ENCODE measurements at regions not wholly inside any gene's neighbourhood (a gene's known extent, or its start where the extent isn't known, plus 50 kb on each side); places are given as distances from the start of the nearest gene placed in this dataset.

DNA sequence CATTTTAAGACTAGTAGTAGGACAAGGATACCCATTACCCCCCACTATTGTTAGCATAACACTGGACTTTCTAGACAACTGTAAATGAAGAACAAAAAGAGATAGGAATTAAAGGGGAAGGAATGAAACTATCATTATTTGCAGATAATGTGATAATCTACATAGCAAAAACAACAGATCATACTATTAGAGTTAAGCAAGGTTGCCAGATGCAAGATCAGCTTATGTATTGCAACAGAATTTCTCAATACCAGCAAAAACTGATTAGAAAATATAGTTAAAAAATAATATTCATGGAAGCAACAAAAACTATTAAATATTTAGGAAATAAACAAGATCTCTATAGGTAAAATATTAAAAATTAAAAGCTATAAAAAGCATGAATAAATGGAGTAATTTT is 194.4 kb upstream of the SPRED2 start:
- TF ChIP-seq, protein P1, sequence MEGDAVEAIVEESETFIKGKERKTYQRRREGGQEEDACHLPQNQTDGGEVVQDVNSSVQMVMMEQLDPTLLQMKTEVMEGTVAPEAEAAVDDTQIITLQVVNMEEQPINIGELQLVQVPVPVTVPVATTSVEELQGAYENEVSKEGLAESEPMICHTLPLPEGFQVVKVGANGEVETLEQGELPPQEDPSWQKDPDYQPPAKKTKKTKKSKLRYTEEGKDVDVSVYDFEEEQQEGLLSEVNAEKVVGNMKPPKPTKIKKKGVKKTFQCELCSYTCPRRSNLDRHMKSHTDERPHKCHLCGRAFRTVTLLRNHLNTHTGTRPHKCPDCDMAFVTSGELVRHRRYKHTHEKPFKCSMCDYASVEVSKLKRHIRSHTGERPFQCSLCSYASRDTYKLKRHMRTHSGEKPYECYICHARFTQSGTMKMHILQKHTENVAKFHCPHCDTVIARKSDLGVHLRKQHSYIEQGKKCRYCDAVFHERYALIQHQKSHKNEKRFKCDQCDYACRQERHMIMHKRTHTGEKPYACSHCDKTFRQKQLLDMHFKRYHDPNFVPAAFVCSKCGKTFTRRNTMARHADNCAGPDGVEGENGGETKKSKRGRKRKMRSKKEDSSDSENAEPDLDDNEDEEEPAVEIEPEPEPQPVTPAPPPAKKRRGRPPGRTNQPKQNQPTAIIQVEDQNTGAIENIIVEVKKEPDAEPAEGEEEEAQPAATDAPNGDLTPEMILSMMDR (IDR thresholded peaks at IDR 0.05), result no peak
- TF ChIP-seq ZFX (IDR thresholded peaks at IDR 0.05; ENCODE audit: borderline replicate concordance), result no peak
- H3K27ac ChIP-seq, result no peak overlapping the region

DNA sequence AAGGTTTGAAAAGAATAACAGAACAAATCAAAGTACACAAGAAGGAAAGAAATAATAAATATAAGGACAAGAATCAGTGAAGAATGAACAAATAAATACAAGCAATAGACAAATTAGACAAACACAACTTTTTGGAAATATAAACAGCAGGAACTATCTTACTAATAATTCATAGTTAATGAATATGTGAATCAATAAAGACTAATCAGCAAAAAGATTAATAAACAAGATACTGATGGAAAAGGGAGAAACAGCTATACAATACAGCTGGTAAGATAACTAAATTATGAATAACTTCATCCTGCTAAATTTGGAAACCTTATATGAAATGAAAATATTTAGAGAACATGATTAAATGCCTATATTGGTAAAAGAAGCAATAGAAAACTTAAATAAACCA is 193.6 kb upstream of the SPRED2 start:
- TF ChIP-seq ZFX (IDR thresholded peaks at IDR 0.05; ENCODE audit: borderline replicate concordance), result no peak
- TF ChIP-seq, protein P1 (IDR thresholded peaks at IDR 0.05), result no peak
- no peak overlapping the region for H3K27ac ChIP-seq

DNA sequence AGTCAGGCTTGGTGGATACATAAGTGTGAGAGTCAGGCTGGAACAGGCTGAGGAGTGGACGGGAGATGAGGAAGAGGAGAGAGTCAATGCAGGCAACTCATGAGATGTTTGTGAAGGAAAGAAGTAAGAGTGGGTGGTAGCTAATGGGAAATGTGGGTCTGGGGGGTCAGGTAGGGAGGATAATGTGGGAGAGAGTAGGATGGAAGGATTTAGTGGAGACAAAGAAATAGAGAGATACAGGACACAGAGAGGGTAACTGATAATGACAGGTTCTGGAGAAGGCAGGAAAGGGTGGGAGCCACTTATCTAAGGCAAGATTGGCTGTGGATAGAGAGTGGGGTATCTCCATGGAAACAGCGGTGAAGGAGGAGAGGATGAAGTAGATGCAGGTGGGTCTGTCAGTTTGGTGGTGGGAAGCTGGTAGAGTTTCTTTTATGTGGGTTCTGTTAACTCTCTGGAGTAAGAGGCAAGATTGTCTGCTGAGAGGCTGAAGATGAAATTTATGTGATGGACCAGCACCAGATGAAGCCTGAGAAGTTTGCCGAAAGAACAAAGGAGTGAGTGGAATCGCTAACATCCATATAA is 190.6 kb upstream of the SPRED2 start:
- TF ChIP-seq, protein P1 (IDR thresholded peaks at IDR 0.05), result no peak
- TF ChIP-seq ZFX (IDR thresholded peaks at IDR 0.05; ENCODE audit: borderline replicate concordance), result no peak
- no peak overlapping the region for H3K27ac ChIP-seq

DNA sequence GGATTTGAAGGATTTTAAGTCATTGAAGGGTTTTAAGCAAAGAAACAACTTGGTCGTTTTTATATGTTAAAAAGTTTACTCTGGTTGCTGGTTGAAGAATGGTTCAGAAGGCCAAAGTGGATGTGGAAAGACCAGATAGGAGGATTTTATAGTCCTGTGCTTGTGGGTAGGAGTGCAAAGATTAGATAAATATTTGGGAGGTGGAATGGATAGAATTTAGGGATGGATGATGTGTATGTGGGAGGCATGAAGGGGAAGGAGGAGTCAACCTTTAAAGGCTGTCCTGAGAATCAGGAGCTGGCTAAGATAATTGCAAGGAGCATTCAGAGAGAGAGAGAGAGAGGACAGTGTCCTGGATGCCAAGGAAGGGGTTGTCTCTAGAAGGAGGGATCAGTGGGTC is 190.1 kb upstream of the SPRED2 start:
- H3K27ac ChIP-seq, result no peak overlapping the region
- TF ChIP-seq, protein P1 (IDR thresholded peaks at IDR 0.05), result no peak
- TF ChIP-seq ZFX (IDR thresholded peaks at IDR 0.05; ENCODE audit: borderline replicate concordance), result no peak

DNA sequence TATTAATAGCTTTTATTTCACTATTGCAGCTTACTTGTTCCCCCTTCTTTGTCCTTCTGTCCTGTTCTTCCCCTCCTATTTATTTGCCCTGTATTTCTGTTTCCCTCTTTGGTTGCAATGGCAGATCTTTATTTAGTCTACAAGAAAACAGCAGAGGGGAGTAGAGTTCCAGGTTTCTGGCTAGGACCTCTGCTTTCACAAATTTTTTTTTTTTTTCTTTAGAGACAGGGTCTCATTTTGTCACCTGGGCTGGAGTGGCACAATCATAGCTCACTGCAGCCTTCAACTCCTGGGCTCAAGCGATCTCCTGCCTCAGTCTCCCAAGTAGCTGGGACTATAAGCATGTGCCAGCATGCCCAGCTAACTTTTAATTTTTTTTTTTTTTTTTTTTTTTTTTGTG is 188.1 kb upstream of the SPRED2 start:
- H3K27ac ChIP-seq, result no peak overlapping the region
- TF ChIP-seq ZFX (IDR thresholded peaks at IDR 0.05; ENCODE audit: borderline replicate concordance), result no peak
- TF ChIP-seq, protein P1 (IDR thresholded peaks at IDR 0.05), result no peak

DNA sequence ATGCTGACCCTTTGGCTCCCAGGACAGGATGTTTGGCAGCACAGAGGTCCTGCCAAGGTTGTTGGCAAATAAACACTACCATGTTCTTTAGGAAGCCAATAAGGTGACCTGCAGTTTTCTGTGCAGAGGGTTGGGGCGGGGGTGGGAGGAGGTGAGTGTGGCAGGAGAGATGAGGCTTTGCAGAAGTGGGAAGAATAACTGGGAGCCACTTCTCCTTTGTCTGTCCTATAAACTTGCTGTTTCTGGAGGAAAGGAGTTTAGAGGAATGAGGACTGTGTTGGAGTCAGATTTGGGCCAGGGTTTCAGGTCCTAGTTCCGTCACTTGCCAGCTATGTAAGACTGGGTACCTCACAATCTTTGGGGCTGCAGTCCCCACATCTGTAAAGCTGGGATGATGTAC is 187.6 kb upstream of the SPRED2 start:
- no peak for TF ChIP-seq ZFX (IDR thresholded peaks at IDR 0.05; ENCODE audit: borderline replicate concordance)
- TF ChIP-seq, protein P1 (IDR thresholded peaks at IDR 0.05), result no peak
- H3K27ac ChIP-seq, result no peak overlapping the region

DNA sequence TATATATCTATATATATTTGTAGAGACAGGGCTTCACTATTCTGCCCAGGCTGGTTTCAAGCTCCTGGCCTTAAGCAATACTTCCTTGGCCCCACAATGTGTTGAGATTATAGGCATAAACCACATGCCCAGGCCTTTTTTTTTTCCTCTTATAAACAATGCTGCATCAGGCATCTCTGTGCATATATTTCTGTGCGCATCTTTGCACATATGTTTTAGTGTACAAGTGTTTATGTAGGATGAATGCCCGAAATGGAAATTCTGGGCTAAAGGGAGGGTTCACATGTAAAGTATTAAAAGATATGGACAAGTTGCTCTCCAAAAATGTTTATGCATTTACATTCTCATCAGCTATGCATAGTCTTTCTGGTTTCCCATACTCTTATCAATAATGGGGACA is 183.2 kb upstream of the SPRED2 start:
- TF ChIP-seq, protein P1 (IDR thresholded peaks at IDR 0.05), result no peak
- no peak for TF ChIP-seq ZFX (IDR thresholded peaks at IDR 0.05; ENCODE audit: borderline replicate concordance)
- H3K27ac ChIP-seq, result no peak overlapping the region
